SH-SY5Y (cell line): ENCODE measurements at regions not wholly inside any gene's neighbourhood (a gene's known extent, or its start where the extent isn't known, plus 50 kb on each side); places are given as distances from the start of the nearest gene placed in this dataset.

ENCODE experiments used
- GATA2 ChIP-seq: IDR thresholded peaks from 2 replicates; pipeline ENCODE4 v1.6.1; 2011; ENCODE audit warnings: mild to moderate bottlenecking, low read depth, low read length
- GATA3 ChIP-seq: IDR thresholded peaks from 2 replicates; pipeline ENCODE4 v1.6.1; 2011; ENCODE audit warnings: low read depth, mild to moderate bottlenecking, low read length, moderate library complexity

DNA sequence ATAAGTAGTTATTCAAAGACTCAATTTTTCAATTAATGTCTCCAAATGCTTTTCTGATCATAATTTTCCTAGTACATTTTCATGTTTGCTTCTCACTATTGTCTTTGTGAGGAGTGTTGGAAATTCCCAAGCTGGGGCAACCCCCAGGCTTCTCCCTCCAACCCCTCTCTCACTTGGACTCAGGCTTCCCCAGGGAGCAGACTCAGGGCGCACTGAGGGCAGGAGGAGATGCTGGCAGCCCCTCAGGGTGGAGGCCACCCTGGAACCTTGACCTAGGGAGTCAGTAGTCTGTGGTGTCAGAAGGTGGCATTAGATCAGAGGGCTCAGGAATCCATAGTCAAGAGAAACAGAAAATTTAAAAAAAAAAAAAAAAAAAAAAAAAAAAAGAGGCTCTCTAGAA is 86.5 kb upstream of the IRS2 start:
- TF ChIP-seq GATA2, result no peak
- TF ChIP-seq GATA3, result no peak
